Activated CD4-positive, alpha-beta T cell treated with anti-CD3 and anti-CD28 coated beads, Interleukin-2, amount 10 ng/mL, durations not matched to agents 7 days and 5 days (primary cell): ENCODE measurements at regions not wholly inside any gene's neighbourhood (a gene's known extent, or its start where the extent isn't known, plus 50 kb on each side); places are given as distances from the start of the nearest gene placed in this dataset.

Experiments
- CTCF ChIA-PET: fragments of 350-600 bp; sonication (Branson Sonifier 250); formaldehyde crosslinking; loops from one replicate; lab custom pipeline; 2021; ENCODE audit warnings: antibody characterized with exemption; lab: Charles Lee
- POLR2A ChIA-PET: fragments of 350-600 bp; sonication (Branson Sonifier 250); formaldehyde crosslinking; loops from one replicate; lab custom pipeline; 2021; ENCODE audit warnings: antibody characterized with exemption; lab: Charles Lee
- DNase-seq: peaks from one replicate; pipeline ENCODE4 v3.0.0-alpha.2; 2020
- H3K27ac Mint-ChIP-seq: one replicate; pipeline ENCODE4 v1.8.0; 2021; ENCODE audit warnings: mild to moderate bottlenecking, moderate library complexity, mixed read lengths
- H3K27me3 Mint-ChIP-seq: one replicate; pipeline ENCODE4 v1.8.0; 2021; ENCODE audit warnings: mixed read lengths
- H3K36me3 Mint-ChIP-seq: one replicate; pipeline ENCODE4 v1.8.0; 2021; ENCODE audit warnings: low read depth, mixed read lengths
- H3K4me1 Mint-ChIP-seq: one replicate; pipeline ENCODE4 v1.8.0; 2021; ENCODE audit warnings: mixed read lengths
- H3K4me3 Mint-ChIP-seq: one replicate; pipeline ENCODE4 v1.8.0; 2021; ENCODE audit warnings: mild to moderate bottlenecking, moderate library complexity, mixed read lengths
- H3K9me3 Mint-ChIP-seq: one replicate; pipeline ENCODE4 v1.8.0; 2021; ENCODE audit warnings: mixed read lengths

DNA sequence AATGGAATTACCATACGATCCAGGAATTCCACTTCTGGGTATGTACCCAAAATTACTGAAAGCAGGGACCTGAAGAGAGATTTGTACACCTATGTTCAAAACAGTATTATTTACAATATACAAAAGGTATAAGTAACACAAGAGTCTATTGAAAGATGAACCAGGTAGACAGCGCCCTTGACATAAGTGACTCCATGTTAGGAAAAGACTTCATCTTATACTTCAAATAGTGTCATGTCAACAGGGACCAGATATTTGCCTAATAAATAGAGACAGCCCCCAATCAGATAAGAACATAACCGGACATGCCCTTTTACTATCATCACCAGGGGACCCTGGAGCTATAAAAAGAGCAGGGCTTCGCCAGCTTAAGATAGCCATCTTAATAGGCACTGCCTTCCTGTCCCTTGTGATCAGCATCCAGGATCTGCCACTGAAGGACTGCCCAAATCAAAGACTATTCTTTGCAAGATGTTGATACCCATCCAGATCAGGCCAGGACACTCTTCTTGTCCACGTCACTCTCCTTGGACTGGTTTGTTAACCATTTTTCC is 309.0 kb upstream of the SULF2 start:
- H3K27me3 Mint-ChIP-seq = no peaks in the 10 kb centered on the region
- H3K27ac Mint-ChIP-seq = no peak overlapping the region
- DNase-seq = no peak
- H3K4me1 Mint-ChIP-seq = no peaks in the 10 kb centered on the region
- POLR2A ChIA-PET = no interaction called here
- no peaks in the 10 kb centered on the region for H3K36me3 Mint-ChIP-seq
- H3K9me3 Mint-ChIP-seq = no peaks in the 10 kb centered on the region
- H3K4me3 Mint-ChIP-seq = no peak overlapping the region
- CTCF ChIA-PET = no interaction called here

GRCh38 chr20:48092596-48093280 is 307.5 kb upstream of the SULF2 start:
- ChIA-PET CTCF (no interaction called here), POLR2A (no interaction called here)
- DNase-seq = no peak
- no peak overlapping the region for H3K4me3 Mint-ChIP-seq
- no peaks in the 10 kb centered on the region for H3K27me3 Mint-ChIP-seq
- H3K27ac Mint-ChIP-seq = no peak overlapping the region
- no peaks in the 10 kb centered on the region for H3K9me3 Mint-ChIP-seq
- no peaks in the 10 kb centered on the region for H3K36me3 Mint-ChIP-seq
- H3K4me1 Mint-ChIP-seq = no peaks in the 10 kb centered on the region

DNA sequence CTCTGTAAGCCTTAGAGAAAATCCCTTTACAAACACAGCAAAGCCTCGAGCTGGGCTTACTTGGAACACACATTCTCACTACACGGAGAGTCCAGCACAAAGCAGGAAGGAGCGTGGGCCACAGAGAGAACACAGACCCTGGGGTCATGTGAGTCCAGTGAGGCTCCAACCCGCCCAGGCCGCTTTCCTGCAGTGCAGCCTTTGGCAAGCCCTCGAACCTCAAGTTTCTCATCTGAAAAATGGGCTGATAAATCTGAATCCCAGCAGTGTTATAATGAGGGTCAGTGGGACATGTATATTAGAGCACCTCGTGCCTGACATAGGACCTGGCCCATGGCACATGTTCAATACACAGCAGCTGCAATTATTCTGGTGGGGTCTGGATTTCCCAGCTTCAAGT is 305.5 kb upstream of the SULF2 start:
- H3K4me3 Mint-ChIP-seq = no peak overlapping the region
- no peak for DNase-seq
- H3K27me3 Mint-ChIP-seq = no peaks in the 10 kb centered on the region
- H3K4me1 Mint-ChIP-seq = no peaks in the 10 kb centered on the region
- CTCF ChIA-PET = no interaction called here
- no peaks in the 10 kb centered on the region for H3K36me3 Mint-ChIP-seq
- no peaks in the 10 kb centered on the region for H3K9me3 Mint-ChIP-seq
- no peak overlapping the region for H3K27ac Mint-ChIP-seq
- POLR2A ChIA-PET = no interaction called here

- H3K4me3 Mint-ChIP-seq = no peak overlapping the region
- no peaks in the 10 kb centered on the region for H3K9me3 Mint-ChIP-seq
- no peaks in the 10 kb centered on the region for H3K27me3 Mint-ChIP-seq
- POLR2A ChIA-PET = no interaction called here
- H3K36me3 Mint-ChIP-seq = no peaks in the 10 kb centered on the region
- no peak for DNase-seq
- no peaks in the 10 kb centered on the region for H3K4me1 Mint-ChIP-seq
- no peak overlapping the region for H3K27ac Mint-ChIP-seq
- CTCF ChIA-PET = no interaction called here
Measured at GRCh38 chr20:48090314-48090713, 305.0 kb upstream of the SULF2 start.

- Mint-ChIP-seq H3K27me3 (peaks cover 5% of the 10 kb centered on the region), H3K4me1 (no peaks in the 10 kb centered on the region), H3K9me3 (no peaks in the 10 kb centered on the region), H3K4me3 (no peak overlapping the region), H3K27ac (no peak overlapping the region), H3K36me3 (no peaks in the 10 kb centered on the region)
- DNase-seq = no peak
- ChIA-PET CTCF (no interaction called here), POLR2A (no interaction called here)
Measured at GRCh38 chr20:48080583-48080982, 295.3 kb upstream of the SULF2 start.

GRCh38 chr20:48079028-48079427 is 293.7 kb upstream of the SULF2 start:
- DNase-seq = no peak
- H3K4me1 Mint-ChIP-seq = no peaks in the 10 kb centered on the region
- no peaks in the 10 kb centered on the region for H3K9me3 Mint-ChIP-seq
- CTCF ChIA-PET = no interaction called here
- no peak overlapping the region for H3K27ac Mint-ChIP-seq
- no peak overlapping the region for H3K4me3 Mint-ChIP-seq
- POLR2A ChIA-PET = no interaction called here
- no peaks in the 10 kb centered on the region for H3K36me3 Mint-ChIP-seq
- H3K27me3 Mint-ChIP-seq = peaks cover 7% of the 10 kb centered on the region

GRCh38 chr20:48076747-48077146 is 291.5 kb upstream of the SULF2 start:
- CTCF ChIA-PET = interaction anchor here (0.7 kb wide), 1 partner anchor 559 kb away, joined by 3 read pairs; no protein-coding TSS in a partner anchor
- POLR2A ChIA-PET = no interaction called here
- no peaks in the 10 kb centered on the region for H3K4me1 Mint-ChIP-seq
- H3K4me3 Mint-ChIP-seq = no peak overlapping the region
- peaks cover 3% of the 10 kb centered on the region for H3K27me3 Mint-ChIP-seq
- DNase-seq = no peak
- H3K27ac Mint-ChIP-seq = no peak overlapping the region
- H3K9me3 Mint-ChIP-seq = no peaks in the 10 kb centered on the region
- no peaks in the 10 kb centered on the region for H3K36me3 Mint-ChIP-seq

- Mint-ChIP-seq H3K27me3 (peaks cover 3% of the 10 kb centered on the region), H3K4me3 (no peak overlapping the region), H3K9me3 (no peaks in the 10 kb centered on the region), H3K27ac (no peak overlapping the region), H3K36me3 (no peaks in the 10 kb centered on the region), H3K4me1 (no peaks in the 10 kb centered on the region)
- DNase-seq = no peak
- ChIA-PET POLR2A (no interaction called here), CTCF (interaction anchor here (0.7 kb wide), 1 partner anchor 559 kb away, joined by 3 read pairs; no protein-coding TSS in a partner anchor)
Measured at GRCh38 chr20:48076247-48076646, 291.0 kb upstream of the SULF2 start.

DNA sequence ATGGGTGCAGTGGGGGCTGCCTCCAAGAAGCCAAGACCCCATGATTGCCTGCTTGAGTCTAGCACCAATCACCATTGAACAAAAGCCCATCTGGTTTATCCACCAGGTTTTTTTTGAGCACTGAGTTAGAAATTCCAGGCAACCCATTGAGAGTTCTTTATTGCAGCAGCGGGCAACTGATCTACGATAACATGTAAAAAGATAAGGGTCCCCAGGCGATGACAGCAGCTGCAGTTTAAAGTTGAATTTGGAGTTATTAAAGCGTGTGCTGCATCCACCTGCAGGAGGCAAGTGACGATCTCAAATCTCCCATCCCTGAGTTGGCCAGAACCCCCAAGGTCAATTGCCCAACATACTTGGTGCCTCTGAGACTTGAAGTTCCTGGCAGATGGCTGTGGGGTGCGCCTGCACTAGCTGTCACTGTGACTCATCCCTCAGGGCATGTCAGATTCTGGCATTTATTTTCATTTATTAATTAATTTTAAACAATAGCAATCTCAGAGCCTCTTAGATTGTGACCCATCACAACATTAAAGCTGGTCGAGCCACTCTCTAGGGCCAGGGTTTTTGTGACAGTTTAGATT is 290.4 kb upstream of the SULF2 start:
- DNase-seq = no peak
- Mint-ChIP-seq H3K27me3 (peaks cover 3% of the 10 kb centered on the region), H3K9me3 (no peaks in the 10 kb centered on the region), H3K36me3 (no peaks in the 10 kb centered on the region), H3K27ac (no peak overlapping the region), H3K4me1 (no peaks in the 10 kb centered on the region), H3K4me3 (no peak overlapping the region)
- ChIA-PET CTCF (interaction anchor here (0.7 kb wide), 1 partner anchor 560 kb away, joined by 3 read pairs; no protein-coding TSS in a partner anchor), POLR2A (no interaction called here)

- no peaks in the 10 kb centered on the region for H3K36me3 Mint-ChIP-seq
- POLR2A ChIA-PET = no interaction called here
Measured at GRCh38 chr20:48070991-48071652, 285.8 kb upstream of the SULF2 start.

GRCh38 chr20:48069596-48069995 is 284.3 kb upstream of the SULF2 start:
- H3K9me3 Mint-ChIP-seq = no peaks in the 10 kb centered on the region
- no peak overlapping the region for H3K27ac Mint-ChIP-seq
- no peaks in the 10 kb centered on the region for H3K36me3 Mint-ChIP-seq
- H3K27me3 Mint-ChIP-seq = peaks cover under 1% of the 10 kb centered on the region
- no peaks in the 10 kb centered on the region for H3K4me1 Mint-ChIP-seq
- ChIA-PET CTCF (no interaction called here), POLR2A (no interaction called here)
- no peak overlapping the region for H3K4me3 Mint-ChIP-seq
- DNase-seq = no peak

More at GRCh38 chr20:48070991-48071652, 285.8 kb upstream of the SULF2 start:
- Mint-ChIP-seq H3K4me3 (no peak overlapping the region), H3K4me1 (no peaks in the 10 kb centered on the region), H3K27ac (no peak overlapping the region), H3K9me3 (no peaks in the 10 kb centered on the region), H3K27me3 (peaks cover 2% of the 10 kb centered on the region)
- CTCF ChIA-PET = no interaction called here
- DNase-seq = no peak

DNA sequence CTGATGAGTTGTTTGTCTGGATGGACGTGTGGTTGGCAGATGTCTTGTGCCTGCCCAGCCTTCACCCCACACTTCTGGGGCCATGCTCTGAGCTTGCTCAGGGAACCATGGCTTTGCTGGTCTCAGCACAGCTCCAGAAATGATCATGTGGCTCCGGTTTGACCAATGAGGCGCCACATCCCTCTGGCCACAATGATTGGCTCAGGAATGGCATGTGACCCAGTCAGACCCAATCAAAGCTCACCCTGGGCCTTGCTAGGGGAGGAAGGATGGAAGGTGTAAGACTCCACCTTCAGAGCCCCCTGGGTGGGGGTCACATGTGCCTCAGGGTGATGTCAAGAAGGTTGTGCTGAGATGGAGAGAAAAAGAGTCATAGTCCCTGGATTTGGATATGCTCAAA is 281.6 kb upstream of the SULF2 start:
- Mint-ChIP-seq H3K4me1 (no peaks in the 10 kb centered on the region), H3K36me3 (no peaks in the 10 kb centered on the region), H3K27ac (no peak overlapping the region), H3K9me3 (no peaks in the 10 kb centered on the region), H3K4me3 (no peak overlapping the region), H3K27me3 (no peaks in the 10 kb centered on the region)
- CTCF ChIA-PET = no interaction called here
- no peak for DNase-seq
- POLR2A ChIA-PET = no interaction called here

GRCh38 chr20:48066246-48066645 is 281.0 kb upstream of the SULF2 start:
- no peaks in the 10 kb centered on the region for H3K36me3 Mint-ChIP-seq
- POLR2A ChIA-PET = no interaction called here
- H3K27me3 Mint-ChIP-seq = no peaks in the 10 kb centered on the region
- H3K27ac Mint-ChIP-seq = no peak overlapping the region
- no peak for DNase-seq
- CTCF ChIA-PET = no interaction called here
- no peak overlapping the region for H3K4me3 Mint-ChIP-seq
- H3K9me3 Mint-ChIP-seq = no peaks in the 10 kb centered on the region
- no peaks in the 10 kb centered on the region for H3K4me1 Mint-ChIP-seq
